ENCODE measurements at regions not wholly inside any gene's neighbourhood (a gene's known extent, or its start where the extent isn't known, plus 50 kb on each side); places are given as distances from the start of the nearest gene placed in this dataset.
"Not testable (repeated sequence)": the region's sequence is repeated elsewhere in the genome, so short reads cannot be mapped to it uniquely, and the experiment has no call there.

- no peak for DNase-seq (ENCODE audit: extremely low read depth in 1 of 11, low read depth in 9 of 11, low spot score in 4 of 11)
Observed at GRCh38 chr4:86512631-86513030, 81.5 kb upstream of the PTPN13 start.

GRCh38 chr4:86515963-86516362, 78.2 kb upstream of the PTPN13 start:
- DNase-seq (ENCODE audit: extremely low read depth in 1 of 11, low read depth in 9 of 11, low spot score in 4 of 11) = not testable (repeated sequence)

- DNase-seq (ENCODE audit: extremely low read depth in 1 of 11, low read depth in 9 of 11, low spot score in 4 of 11) = no peak
Observed at GRCh38 chr4:86521373-86521969, 72.6 kb upstream of the PTPN13 start.

GRCh38 chr4:86522349-86522748, 71.8 kb upstream of the PTPN13 start:
- DNase-seq (ENCODE audit: extremely low read depth in 1 of 11, low read depth in 9 of 11, low spot score in 4 of 11) = no peak

GRCh38 chr4:86523333-86523732, 70.8 kb upstream of the PTPN13 start:
- DNase-seq (ENCODE audit: extremely low read depth in 1 of 11, low read depth in 9 of 11, low spot score in 4 of 11) = no peak

- not testable (repeated sequence) for DNase-seq (ENCODE audit: extremely low read depth in 1 of 11, low read depth in 9 of 11, low spot score in 4 of 11)
Observed at GRCh38 chr4:86527713-86528112, 66.4 kb upstream of the PTPN13 start.

GRCh38 chr4:86529436-86529835, 64.7 kb upstream of the PTPN13 start:
- DNase-seq (ENCODE audit: extremely low read depth in 1 of 11, low read depth in 9 of 11, low spot score in 4 of 11) = no peak

GRCh38 chr4:86530183-86530582, 63.9 kb upstream of the PTPN13 start:
- DNase-seq (ENCODE audit: extremely low read depth in 1 of 11, low read depth in 9 of 11, low spot score in 4 of 11) = no peak

GRCh38 chr4:86531440-86531839, 62.7 kb upstream of the PTPN13 start:
- no peak for DNase-seq (ENCODE audit: extremely low read depth in 1 of 11, low read depth in 9 of 11, low spot score in 4 of 11)

- DNase-seq (ENCODE audit: extremely low read depth in 1 of 11, low read depth in 9 of 11, low spot score in 4 of 11) = no peak
Observed at GRCh38 chr4:86532851-86533250, 61.3 kb upstream of the PTPN13 start.

GRCh38 chr4:86536151-86536550, 58.0 kb upstream of the PTPN13 start:
- DNase-seq (ENCODE audit: extremely low read depth in 1 of 11, low read depth in 9 of 11, low spot score in 4 of 11) = peak in 3 of 11 donors; percentile 32 to 56 (median 42)

- DNase-seq (ENCODE audit: extremely low read depth in 1 of 11, low read depth in 9 of 11, low spot score in 4 of 11) = no peak
Observed at GRCh38 chr4:86542319-86543027, 51.6 kb upstream of the PTPN13 start.

GRCh38 chr4:86543080-86543479, 51.0 kb upstream of the PTPN13 start:
- DNase-seq (ENCODE audit: extremely low read depth in 1 of 11, low read depth in 9 of 11, low spot score in 4 of 11) = no peak

- no peak for DNase-seq (ENCODE audit: extremely low read depth in 1 of 11, low read depth in 9 of 11, low spot score in 4 of 11)
Observed at GRCh38 chr4:86543560-86544309, 50.4 kb upstream of the PTPN13 start.

- DNase-seq (ENCODE audit: extremely low read depth in 1 of 11, low read depth in 9 of 11, low spot score in 4 of 11) = no peak
Observed at GRCh38 chr4:86544310-86544966, 49.7 kb upstream of the PTPN13 start.
